Cardiac fibroblast (primary cell): ENCODE measurements at regions not wholly inside any gene's neighbourhood (a gene's known extent, or its start where the extent isn't known, plus 50 kb on each side); places are given as distances from the start of the nearest gene placed in this dataset.

Experiments used
- DNase-seq, 2 donors: peaks; one replicate each; pipeline versions ENCODE4 v3.0.0 to v3.0.0-alpha.2; 2010; ENCODE audit warnings: low read depth in 2 of 2
- H3K4me3 ChIP-seq, 2 donors: replicated peaks in 1 of 2; 1 replicate in 1 of 2; 2 replicates in 1 of 2; pipeline ENCODE4 v1.5.1; 2011; ENCODE audit warnings: low read depth in 2 of 2, low read length in 2 of 2, mild to moderate bottlenecking in 2 of 2, moderate library complexity in 1 of 2
- CTCF ChIP-seq: IDR thresholded peaks from one replicate; pipeline ENCODE4 v1.5.1; 2011; ENCODE audit warnings: low read depth, mild to moderate bottlenecking, low read length, inconsistent platforms

DNA sequence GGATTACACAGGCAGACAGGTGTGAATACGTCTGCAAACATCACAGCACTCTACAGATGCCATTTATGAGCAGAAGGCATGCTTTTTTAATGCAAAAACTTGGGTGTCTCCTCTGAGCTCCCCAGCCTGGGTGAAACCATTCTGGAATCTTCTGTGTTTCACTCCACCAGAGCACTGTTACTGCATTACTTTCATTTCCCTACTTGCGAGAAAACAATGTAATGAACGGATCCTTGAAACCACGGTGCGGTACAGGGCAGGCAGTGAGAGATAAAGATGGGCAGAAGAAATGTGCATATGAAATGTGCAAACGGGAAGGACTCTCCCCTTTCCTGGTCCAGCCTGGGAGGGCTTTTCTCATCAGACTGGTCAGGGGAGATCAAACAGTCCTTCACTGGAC, 584.3 kb upstream of the KLF4 start:
- no peak for DNase-seq
- H3K4me3 ChIP-seq, result no peak overlapping the region
- TF ChIP-seq CTCF, result no peak

- no peak for TF ChIP-seq CTCF
- no peak overlapping the region for H3K4me3 ChIP-seq
- DNase-seq, result no peak
Measured at GRCh38 chr9:108072740-108073139, 583.2 kb upstream of the KLF4 start.

DNA sequence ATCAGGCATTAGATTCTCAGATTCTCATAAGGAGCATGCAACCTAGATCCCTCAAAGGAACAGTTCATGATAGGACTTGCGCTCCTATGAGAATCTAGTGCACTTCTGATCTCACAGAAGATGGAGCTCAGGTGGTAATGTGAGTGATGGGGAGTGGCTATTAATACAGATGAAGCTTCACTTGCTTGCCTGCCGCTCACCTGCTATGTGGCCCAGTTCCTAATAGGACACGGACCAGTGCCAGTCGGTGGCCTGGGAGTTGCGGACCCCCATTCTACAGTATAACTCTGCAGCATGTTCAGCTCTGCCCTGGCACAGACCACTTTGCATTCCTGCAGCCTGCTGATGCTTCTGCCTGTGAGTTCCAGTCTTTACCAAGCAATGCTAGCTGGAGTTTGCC, 581.3 kb upstream of the KLF4 start:
- H3K4me3 ChIP-seq, result no peak overlapping the region
- TF ChIP-seq CTCF, result no peak
- no peak for DNase-seq

- H3K4me3 ChIP-seq, result no peak overlapping the region
- DNase-seq, result no peak
- no peak for TF ChIP-seq CTCF
Measured at GRCh38 chr9:108069991-108070390, 580.4 kb upstream of the KLF4 start.

GRCh38 chr9:108062680-108063079, 573.1 kb upstream of the KLF4 start:
- DNase-seq, result no peak
- TF ChIP-seq CTCF, result no peak
- no peak overlapping the region for H3K4me3 ChIP-seq

DNA sequence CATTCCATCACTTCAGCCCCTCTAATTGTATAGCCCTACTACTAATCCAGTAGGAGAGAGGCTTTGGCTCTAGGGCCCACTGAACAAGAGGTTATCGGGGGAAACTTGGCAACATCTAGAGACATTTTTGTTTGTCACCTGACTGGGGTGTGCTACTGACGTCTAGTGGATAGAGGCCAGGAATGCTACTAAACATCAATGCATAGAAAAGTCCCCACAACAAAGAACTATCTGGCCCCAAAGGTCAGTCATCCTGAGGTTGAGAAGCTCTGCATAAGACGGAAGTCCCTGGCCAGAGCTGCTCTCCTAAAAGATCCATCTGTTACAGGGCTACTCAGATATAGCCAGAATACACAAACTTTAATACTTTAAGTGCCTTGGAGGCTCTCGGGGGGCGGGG, 570.6 kb upstream of the KLF4 start:
- no peak for TF ChIP-seq CTCF
- no peak overlapping the region for H3K4me3 ChIP-seq
- DNase-seq, result no peak

GRCh38 chr9:108058135-108058814, 568.7 kb upstream of the KLF4 start:
- no peak for DNase-seq
- no peak for TF ChIP-seq CTCF
- H3K4me3 ChIP-seq, result no peak overlapping the region
